Testis (tissue), 2 donors: ENCODE measurements at regions not wholly inside any gene's neighbourhood (a gene's known extent, or its start where the extent isn't known, plus 50 kb on each side); places are given as distances from the start of the nearest gene placed in this dataset.

ENCODE experiments used
- DNase-seq: peaks from one replicate; pipeline ENCODE4 v3.0.0-alpha.2; 2019
- H3K27ac ChIP-seq, 2 donors: fragments of 200-600 bp; sonication (generic); one replicate each; pipeline ENCODE4 v1.5.1; 2019
- H3K27me3 ChIP-seq: fragments of 200-600 bp; sonication (generic); one replicate; pipeline ENCODE4 v1.5.1; 2019
- H3K36me3 ChIP-seq: fragments of 200-600 bp; sonication (generic); one replicate; pipeline ENCODE4 v1.5.1; 2017; ENCODE audit warnings: low read depth; ENCODE audit errors: missing control alignments
- H3K4me1 ChIP-seq: fragments of 200-600 bp; sonication (generic); one replicate; pipeline ENCODE4 v1.5.1; 2019
- H3K4me3 ChIP-seq, 2 donors: fragments of 200-600 bp; sonication (generic); one replicate each; pipeline ENCODE4 v1.5.1; 2017 to 2019
- H3K9me3 ChIP-seq: fragments of 200-600 bp; sonication (generic); one replicate; pipeline ENCODE4 v1.5.1; 2017
- POLR2A ChIP-seq: fragments of 450-650 bp; IDR thresholded peaks from one replicate; pipeline ENCODE4 v1.6.1; 2017; ENCODE audit warnings: antibody characterized with exemption, mild to moderate bottlenecking, moderate library complexity
- WGBS, 2 donors: methylation state at CpG; one replicate each; pipeline ENCODE4 v1.1.5; 2018; 5-methylcytosine and 5-hydroxymethylcytosine counted together
- intact Hi-C: fragments of 100-400 bp; cut with DNase I; formaldehyde crosslinking; loops from one replicate; pipeline ENCODE4 v1.15.1; 2023; ENCODE audit warnings: low total_unique reads
- TF ChIP-seq, protein P1 (sequence below), 3 experiments: fragments of 450-650 bp in 2 of 3; fragments of 200-600 bp in 1 of 3; sonication (generic) in 1 of 3; IDR thresholded peaks; one replicate each; pipeline ENCODE4 v1.5.1; 2016 to 2019; ENCODE audit warnings: antibody characterized with exemption in 3 of 3, mild to moderate bottlenecking in 2 of 3, moderate library complexity in 1 of 3

- Histone ChIP-seq H3K4me3 (no peak overlapping the region), H3K36me3 (no peaks in the 10 kb centered on the region), H3K27me3 (no peaks in the 10 kb centered on the region), H3K4me1 (no peaks in the 10 kb centered on the region), H3K27ac (no peak overlapping the region), H3K9me3 (no peaks in the 10 kb centered on the region)
- TF ChIP-seq, protein P1, sequence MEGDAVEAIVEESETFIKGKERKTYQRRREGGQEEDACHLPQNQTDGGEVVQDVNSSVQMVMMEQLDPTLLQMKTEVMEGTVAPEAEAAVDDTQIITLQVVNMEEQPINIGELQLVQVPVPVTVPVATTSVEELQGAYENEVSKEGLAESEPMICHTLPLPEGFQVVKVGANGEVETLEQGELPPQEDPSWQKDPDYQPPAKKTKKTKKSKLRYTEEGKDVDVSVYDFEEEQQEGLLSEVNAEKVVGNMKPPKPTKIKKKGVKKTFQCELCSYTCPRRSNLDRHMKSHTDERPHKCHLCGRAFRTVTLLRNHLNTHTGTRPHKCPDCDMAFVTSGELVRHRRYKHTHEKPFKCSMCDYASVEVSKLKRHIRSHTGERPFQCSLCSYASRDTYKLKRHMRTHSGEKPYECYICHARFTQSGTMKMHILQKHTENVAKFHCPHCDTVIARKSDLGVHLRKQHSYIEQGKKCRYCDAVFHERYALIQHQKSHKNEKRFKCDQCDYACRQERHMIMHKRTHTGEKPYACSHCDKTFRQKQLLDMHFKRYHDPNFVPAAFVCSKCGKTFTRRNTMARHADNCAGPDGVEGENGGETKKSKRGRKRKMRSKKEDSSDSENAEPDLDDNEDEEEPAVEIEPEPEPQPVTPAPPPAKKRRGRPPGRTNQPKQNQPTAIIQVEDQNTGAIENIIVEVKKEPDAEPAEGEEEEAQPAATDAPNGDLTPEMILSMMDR (IDR thresholded peaks at IDR 0.05) = no peak
- TF ChIP-seq POLR2A = no peak
- no peak for DNase-seq
- intact Hi-C loops = no loop called here
- WGBS, 2 donors = 96 to 97% methylated on average over 3 of the region's 3 CpGs
These were observed 202.9 kb upstream of the LUZP2 start for GRCh38 chr11:24293964-24294363.

GRCh38 chr11:24295360-24295759, 201.5 kb upstream of the LUZP2 start:
- no peak for TF ChIP-seq POLR2A
- TF ChIP-seq, protein P1 (IDR thresholded peaks at IDR 0.05) = no peak
- H3K4me1 ChIP-seq = no peaks in the 10 kb centered on the region
- H3K27me3 ChIP-seq = no peaks in the 10 kb centered on the region
- WGBS, 2 donors = 72 to 76% methylated on average over 2 of the region's 2 CpGs
- no peaks in the 10 kb centered on the region for H3K36me3 ChIP-seq
- intact Hi-C loops = no loop called here
- no peak for DNase-seq
- H3K4me3 ChIP-seq = no peak overlapping the region
- no peaks in the 10 kb centered on the region for H3K9me3 ChIP-seq
- H3K27ac ChIP-seq = no peak overlapping the region

GRCh38 chr11:24297461-24297860, 199.4 kb upstream of the LUZP2 start:
- H3K4me1 ChIP-seq = no peaks in the 10 kb centered on the region

GRCh38 chr11:24298146-24298545, 198.7 kb upstream of the LUZP2 start:
- intact Hi-C loops = no loop called here
- Histone ChIP-seq H3K9me3 (no peaks in the 10 kb centered on the region), H3K27ac (no peak overlapping the region), H3K36me3 (no peaks in the 10 kb centered on the region), H3K27me3 (no peaks in the 10 kb centered on the region), H3K4me1 (no peaks in the 10 kb centered on the region), H3K4me3 (no peak overlapping the region)
- no peak for DNase-seq
- no peak for TF ChIP-seq POLR2A
- TF ChIP-seq, protein P1 (IDR thresholded peaks at IDR 0.05) = no peak
- WGBS, 2 donors = 88 to 90% methylated on average over 2 of the region's 2 CpGs

More at GRCh38 chr11:24297461-24297860, 199.4 kb upstream of the LUZP2 start:
- Histone ChIP-seq H3K9me3 (no peaks in the 10 kb centered on the region), H3K36me3 (no peaks in the 10 kb centered on the region), H3K27ac (no peak overlapping the region), H3K4me3 (no peak overlapping the region), H3K27me3 (no peaks in the 10 kb centered on the region)
- DNase-seq = no peak
- WGBS, 2 donors = 91 to 92% methylated on average over 2 of the region's 2 CpGs
- intact Hi-C loops = no loop called here
- TF ChIP-seq POLR2A = no peak
- TF ChIP-seq, protein P1 (IDR thresholded peaks at IDR 0.05) = no peak

GRCh38 chr11:24311974-24312373, 184.9 kb upstream of the LUZP2 start:
- intact Hi-C loops = no loop called here
- Histone ChIP-seq H3K4me1 (no peaks in the 10 kb centered on the region), H3K36me3 (no peaks in the 10 kb centered on the region), H3K4me3 (no peak overlapping the region), H3K27ac (no peak overlapping the region), H3K9me3 (no peaks in the 10 kb centered on the region), H3K27me3 (no peaks in the 10 kb centered on the region)
- 84 to 91% methylated on average over 2 of the region's 2 CpGs for WGBS, 2 donors
- no peak for TF ChIP-seq POLR2A
- TF ChIP-seq, protein P1 (IDR thresholded peaks at IDR 0.05) = no peak
- no peak for DNase-seq
